ENCODE measurements at regions not wholly inside any gene's neighbourhood (a gene's known extent, or its start where the extent isn't known, plus 50 kb on each side); places are given as distances from the start of the nearest gene placed in this dataset.

GRCh38 chr10:128377988-128378387, 251.8 kb upstream of the MKI67 start:
- no peak for DNase-seq

GRCh38 chr10:128380946-128381345, 254.7 kb upstream of the MKI67 start:
- DNase-seq: no peak

DNA sequence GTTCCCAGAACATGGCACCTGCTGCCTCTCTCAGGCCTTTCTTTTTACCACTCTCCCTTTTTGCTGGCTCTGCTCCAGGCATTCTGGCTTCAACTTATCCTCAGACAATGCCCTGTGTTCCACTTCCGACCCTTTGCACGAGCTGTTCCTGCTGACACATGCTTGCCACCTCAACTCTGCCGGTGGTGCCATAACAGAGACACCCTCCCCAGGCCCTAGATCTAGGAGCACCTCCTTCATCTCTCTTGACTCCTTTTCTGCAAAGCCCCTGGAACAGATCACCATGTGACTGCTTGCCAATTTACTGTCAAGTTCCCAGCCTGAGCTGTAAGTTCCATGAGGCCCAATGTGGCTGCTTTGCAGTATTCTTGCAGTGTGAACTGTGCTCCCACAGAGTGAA, 256.0 kb upstream of the MKI67 start:
- DNase-seq: no peak

- DNase-seq: no peak
Observed at GRCh38 chr10:128384831-128385230, 258.6 kb upstream of the MKI67 start.

- no peak for DNase-seq
Observed at GRCh38 chr10:128386231-128386630, 260.0 kb upstream of the MKI67 start.

- DNase-seq: no peak
Observed at GRCh38 chr10:128386816-128387604, 260.8 kb upstream of the MKI67 start.

DNA sequence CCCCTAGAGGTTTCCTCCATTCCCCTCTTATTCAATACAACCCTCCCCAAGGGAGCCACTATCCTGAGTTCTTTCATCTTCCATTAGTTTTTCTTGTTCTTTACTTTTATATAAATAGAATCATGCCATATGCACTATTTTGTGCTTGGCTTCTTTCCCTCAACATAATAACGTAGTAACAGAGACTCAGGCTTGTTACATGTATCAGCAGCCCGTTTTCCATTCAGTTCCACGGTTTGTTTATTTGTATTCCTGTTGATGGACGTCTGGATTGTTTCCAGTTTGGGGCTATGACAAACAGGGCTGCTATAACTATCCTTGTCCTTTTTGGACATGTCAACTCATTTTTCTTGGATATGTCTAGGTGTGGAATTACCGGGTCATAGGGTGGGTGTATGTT, 264.4 kb upstream of the MKI67 start:
- DNase-seq: no peak

GRCh38 chr10:128393546-128393945, 267.3 kb upstream of the MKI67 start:
- DNase-seq: no peak

DNA sequence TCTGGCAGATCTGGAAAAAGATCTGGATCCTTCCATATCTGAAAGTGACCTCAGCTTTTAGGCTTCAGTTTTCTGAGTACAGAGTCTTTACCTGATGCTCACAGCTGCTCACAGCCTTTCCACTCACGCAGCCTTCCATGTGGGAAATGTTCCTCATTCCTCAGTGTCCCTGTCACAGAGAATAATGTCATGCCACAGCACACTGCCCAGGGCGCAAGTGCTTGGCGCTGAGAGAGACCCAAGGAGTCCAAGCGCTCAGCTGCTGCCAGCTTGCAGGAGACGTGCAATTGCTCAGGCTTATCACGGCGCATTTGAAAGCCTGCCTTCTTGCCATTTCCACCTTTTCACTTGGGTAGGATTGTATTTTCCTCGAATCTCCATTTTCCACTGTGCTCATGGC, 271.9 kb upstream of the MKI67 start:
- DNase-seq: no peak

GRCh38 chr10:128398999-128399398, 272.8 kb upstream of the MKI67 start:
- DNase-seq: no peak

DNA sequence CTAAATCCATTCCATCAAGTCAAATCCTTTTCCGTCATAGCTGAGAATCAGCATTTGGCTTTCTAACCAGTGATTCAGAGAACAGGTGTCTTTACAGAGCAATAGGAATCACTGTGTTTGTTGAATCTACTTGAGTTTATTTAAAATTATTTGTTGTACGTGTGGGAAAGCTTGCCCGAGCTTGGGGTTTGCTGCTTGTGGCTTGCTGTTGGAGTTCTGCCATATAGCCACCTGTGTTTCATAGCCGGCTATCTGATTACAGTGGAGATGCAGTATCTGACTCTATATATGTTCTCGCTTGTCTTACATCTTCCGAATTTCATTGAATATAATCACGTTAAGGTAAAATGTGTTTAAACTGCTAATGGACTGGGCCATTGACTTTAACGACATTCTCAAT, 274.3 kb upstream of the MKI67 start:
- DNase-seq: no peak

DNA sequence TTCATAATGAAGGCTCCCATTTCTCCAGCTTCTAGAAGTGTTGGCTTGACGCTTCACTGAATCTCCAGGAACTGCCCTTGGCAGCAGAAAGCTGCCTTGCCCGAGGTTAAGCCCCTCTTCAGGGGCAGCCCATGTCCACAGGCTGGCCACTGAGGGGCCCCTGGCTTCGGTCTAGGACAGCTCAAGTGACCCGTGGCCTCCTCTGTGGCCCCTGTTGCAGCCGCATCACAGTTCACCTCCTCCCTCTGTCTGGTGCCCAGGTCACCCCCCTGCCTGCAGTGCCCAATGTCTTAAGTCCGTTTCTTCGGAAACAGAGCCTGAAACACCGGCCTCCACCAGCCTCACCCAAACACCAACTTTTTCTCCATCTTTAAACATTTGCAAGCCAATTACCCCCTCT, 279.2 kb upstream of the MKI67 start:
- no peak for DNase-seq

DNA sequence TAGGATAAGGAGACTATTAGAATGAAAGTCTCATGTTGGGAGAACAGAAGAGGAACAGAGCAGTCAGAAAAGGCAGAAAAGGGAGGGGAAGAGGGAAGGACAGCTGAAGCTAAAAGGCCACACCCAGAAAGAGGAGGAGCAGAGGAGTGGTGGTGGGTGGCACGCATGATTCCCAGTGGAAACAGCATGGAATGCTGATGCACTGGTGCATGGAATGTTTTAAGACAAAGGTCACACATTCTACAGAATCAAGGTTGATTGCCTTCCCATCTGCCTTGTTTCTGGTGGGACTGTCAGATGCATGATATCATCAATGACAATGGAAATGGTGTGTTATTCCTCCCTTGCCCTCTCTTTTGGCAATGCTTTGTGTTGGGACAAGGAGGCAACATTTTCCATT, 285.4 kb upstream of the MKI67 start:
- DNase-seq: no peak

DNA sequence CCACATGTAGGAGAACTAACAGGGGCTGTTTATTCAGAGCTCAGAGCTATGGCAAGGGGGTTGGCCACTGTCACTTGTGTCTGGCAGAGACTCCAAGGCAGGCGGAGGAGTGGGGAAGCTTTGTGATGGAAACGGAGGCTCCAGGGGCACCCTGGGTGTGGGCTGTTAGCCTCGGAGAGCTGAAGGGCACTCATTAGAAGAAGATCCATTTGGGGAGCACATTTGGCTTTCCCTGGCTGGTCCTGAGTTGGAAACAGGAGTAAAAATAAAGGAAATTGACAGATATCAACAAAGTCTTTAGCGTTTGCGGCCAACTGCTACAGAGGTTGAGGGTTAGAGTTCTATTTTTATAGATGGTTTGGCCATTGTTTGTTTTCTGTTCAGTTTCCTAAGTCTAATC, 288.3 kb upstream of the MKI67 start:
- DNase-seq: no peak

DNA sequence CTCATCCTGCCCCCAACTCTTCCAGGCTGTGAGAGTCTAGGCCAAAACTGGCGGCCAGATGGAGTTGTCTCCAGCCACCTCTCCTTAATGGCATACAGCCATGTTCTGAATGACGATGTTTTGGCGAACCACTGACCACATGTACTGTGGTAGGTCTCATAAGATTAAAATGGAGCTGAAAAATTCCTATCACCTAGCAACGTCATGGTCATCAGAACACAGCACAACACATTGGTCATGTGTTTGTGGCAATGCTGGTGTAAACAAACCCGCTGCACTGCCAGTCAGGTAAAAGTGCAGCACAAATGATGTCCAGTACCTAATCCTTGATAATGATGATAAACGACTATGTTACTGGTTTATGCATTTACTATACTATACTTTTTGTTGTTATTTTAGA, 290.0 kb upstream of the MKI67 start:
- no peak for DNase-seq

DNA sequence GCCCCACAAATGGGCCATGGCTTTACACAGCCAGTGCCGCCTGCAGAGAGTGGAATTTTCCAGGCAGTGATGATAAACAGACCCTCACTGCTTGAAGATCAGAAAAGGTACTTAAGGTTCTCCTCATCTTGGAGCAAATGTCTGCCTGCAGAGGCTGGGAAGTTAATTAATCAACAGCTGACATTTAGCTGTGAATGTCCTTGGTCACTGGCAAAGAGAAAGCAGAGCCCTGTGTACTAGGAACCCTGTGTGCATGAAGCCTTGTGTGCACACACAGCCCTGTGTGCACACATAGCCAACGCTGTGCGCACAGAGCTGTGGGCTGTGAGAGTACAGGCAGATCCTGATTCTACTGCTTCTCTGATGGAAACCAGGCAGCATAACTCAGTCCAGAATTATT, 291.6 kb upstream of the MKI67 start:
- no peak for DNase-seq

DNA sequence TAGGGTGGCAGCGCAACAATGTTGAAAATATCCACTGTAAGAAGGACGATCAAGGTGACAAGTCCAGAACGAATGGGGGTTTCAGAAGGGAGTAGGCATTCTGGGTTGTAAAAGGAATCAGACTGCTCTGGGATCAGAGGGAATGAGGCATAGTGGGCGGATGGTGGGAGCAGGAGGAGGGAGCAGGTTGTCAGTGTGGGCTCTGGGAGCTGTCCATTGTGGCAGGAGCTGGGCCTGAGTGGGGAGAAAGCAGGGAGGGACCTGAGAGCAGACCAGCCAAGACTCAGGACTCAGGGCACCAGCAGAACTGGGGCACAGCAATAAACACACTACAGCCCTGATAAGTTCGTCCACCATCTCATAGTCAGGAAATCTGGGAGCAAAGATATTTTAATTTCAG, 292.6 kb upstream of the MKI67 start:
- no peak for DNase-seq

DNA sequence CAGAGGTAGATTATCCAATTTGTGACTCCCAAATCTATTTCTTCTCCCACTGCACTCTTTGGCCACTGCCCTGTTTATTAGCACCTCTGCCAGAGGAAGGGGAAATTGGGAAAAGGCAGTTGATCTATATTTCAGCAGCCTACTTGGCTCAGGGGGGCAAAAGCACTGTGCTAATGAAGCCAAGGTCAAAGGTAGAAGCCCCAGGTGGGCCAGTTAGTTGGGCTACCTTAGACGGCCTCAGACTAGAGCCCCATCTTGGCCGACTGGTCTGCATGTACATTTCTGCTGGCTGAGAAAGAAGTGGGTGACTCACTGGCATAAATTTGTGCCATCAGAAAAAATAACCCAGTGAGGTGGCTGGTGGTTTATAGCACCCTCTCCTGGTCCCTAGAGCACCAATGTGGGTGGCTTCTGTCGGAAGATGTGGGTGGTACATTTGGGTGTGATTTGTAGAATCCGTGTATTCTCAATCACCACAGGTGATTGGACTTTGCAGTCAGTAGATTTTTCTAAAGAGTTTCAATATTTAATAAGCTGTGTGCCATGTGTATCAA, 293.3 kb upstream of the MKI67 start:
- no peak for DNase-seq

DNA sequence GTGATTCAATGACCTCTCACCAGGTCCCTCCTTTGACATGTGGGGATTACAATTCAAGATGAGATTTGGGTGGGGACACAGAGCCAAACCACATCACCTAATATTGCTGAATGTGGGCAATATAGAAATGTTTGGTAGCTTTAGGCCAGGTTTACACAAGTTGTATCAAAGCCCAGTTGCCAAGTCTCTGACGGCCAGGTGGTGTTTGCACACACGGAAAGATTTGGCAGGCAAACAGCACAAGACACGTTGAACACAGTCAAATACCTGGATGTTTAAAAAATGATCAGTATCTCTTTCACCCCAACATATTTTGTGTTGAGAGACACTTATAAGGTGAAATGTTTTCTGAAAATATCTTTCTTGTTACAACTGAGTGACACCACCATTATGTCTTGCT, 294.4 kb upstream of the MKI67 start:
- DNase-seq: no peak

GRCh38 chr10:128421371-128422160, 295.3 kb upstream of the MKI67 start:
- no peak for DNase-seq

DNA sequence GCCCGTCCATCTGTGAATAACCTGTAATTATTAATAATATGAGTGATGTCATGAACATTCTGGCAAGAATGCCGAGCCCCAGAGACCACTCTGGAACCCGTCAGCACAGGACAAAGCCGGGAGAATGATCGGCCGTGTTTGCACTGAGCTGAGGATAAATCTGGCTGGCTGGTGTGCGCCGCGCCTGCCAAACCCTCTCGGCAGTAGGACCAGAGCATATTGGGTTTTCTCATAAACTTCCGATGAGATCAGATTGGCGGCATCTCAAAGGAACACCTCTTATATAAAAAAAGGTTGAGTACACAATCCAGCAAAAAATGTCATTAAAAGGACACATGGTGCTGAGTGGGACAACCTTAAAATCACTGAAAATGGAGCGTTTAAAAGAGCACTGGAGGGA, 296.0 kb upstream of the MKI67 start:
- no peak for DNase-seq

DNA sequence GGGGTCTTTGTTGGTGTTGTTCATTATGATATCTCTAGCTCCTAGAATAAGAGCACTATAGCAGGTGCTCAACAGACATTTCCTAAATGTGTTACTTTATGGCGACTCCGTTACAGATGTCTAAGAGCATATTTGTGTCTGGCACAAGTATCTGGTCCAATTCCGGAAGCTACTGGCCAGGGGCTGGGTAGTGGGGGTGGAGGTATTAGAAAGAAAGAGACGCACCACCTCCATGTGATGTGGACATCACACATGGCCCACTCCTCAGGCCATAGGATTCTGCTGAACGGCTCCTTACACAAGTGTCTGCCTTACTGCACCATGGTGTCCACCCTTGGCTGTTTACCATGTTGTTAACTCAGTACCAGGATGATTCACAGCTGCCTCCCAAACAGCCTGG, 296.8 kb upstream of the MKI67 start:
- DNase-seq: no peak

DNA sequence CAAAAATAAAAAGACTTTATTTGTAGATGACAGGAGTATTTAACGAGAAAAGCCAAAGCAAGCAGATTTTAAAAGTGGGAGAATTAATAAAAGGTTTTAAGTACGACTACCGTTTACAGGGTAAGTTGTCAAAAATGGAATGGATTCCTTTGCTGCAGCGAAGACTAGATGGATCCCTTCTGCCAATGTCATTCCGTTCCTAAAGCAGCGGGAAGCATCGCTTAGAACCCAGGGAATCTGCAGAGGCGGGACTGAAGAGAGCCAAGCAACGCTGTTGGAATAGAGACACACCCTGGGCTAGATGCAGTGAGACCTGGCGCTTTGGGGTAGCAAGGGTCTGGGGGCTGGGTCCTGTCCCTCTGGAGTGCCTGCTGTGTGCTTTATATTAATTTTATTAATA, 303.1 kb upstream of the MKI67 start:
- no peak for DNase-seq

GRCh38 chr10:128429835-128430513, 303.8 kb upstream of the MKI67 start:
- DNase-seq: no peak
